ENCODE measurements at regions not wholly inside any gene's neighbourhood (a gene's known extent, or its start where the extent isn't known, plus 50 kb on each side); places are given as distances from the start of the nearest gene placed in this dataset.

- TF ChIP-seq CTCF (IDR thresholded peaks at IDR 0.05): peak; percentile 85
- TF ChIP-seq ZFX (IDR thresholded peaks at IDR 0.05; ENCODE audit: borderline replicate concordance): no peak
- H3K27ac ChIP-seq: no peak overlapping the region
Observed at GRCh38 chr7:114026486-114027089, 107.8 kb upstream of the PPP1R3A start.

DNA sequence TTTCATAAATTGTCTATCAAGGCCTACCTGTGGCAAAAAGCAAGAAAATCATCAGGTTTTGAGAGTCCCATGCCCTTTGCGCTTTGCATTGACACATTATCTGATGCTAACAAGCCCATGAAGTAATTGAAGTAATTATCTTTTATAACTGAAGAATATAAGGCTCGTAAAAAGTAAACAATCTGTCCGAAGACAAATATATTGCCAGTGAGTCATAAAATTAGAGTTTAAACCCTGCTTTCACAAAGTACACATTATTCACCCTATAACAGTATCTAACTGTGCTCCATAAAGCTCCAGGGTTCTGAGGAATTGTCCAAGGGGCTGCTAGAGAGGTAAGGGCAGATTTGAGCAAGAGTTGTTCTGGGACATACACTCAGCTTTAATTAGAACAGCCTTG lies 102.3 kb upstream of the PPP1R3A start:
- H3K27ac ChIP-seq: peak overlapping the region; percentile 55
- TF ChIP-seq CTCF (IDR thresholded peaks at IDR 0.05): no peak
- no peak for TF ChIP-seq ZFX (IDR thresholded peaks at IDR 0.05; ENCODE audit: borderline replicate concordance)

DNA sequence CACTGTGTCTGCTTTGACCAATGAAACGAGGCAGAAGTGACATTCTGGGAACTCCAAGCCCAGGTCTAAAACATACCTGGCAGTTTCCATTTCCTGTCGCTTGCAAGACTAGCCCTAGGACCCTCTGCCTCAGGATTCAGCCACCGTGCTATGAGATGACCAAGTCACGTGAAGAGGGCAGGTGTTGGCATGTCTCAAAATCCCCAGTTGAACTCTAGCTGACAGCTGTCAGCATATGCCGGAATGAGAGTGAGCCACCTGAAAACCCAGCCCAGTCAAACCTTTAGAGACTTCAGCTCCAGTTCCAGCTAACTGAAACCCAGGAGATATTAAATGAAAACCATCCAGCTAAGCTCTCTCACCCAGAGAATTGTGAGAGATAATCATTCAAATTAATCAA lies 89.9 kb upstream of the PPP1R3A start:
- no peak overlapping the region for H3K27ac ChIP-seq
- TF ChIP-seq ZFX (IDR thresholded peaks at IDR 0.05; ENCODE audit: borderline replicate concordance): no peak
- TF ChIP-seq CTCF (IDR thresholded peaks at IDR 0.05): no peak

DNA sequence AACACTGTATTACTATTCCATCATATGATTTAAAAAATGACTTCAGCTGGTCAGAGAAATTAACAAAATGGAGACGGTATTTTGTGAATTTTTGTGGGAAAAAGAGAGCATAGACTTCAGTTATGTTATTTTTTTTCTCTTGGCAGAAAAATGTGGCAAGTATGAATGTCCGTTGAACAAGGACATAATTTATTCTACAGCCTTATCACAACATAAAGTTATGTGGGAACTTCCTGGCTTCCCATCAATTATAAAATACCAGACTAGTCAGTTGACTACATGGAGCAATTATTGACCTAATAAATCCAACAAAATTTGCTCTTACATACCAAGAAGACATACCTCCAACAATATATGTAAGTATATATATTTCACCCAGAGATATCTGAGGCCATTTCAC lies 88.6 kb upstream of the PPP1R3A start:
- TF ChIP-seq CTCF (IDR thresholded peaks at IDR 0.05) (no peak), ZFX (IDR thresholded peaks at IDR 0.05; ENCODE audit: borderline replicate concordance) (no peak)
- H3K27ac ChIP-seq: no peak overlapping the region

DNA sequence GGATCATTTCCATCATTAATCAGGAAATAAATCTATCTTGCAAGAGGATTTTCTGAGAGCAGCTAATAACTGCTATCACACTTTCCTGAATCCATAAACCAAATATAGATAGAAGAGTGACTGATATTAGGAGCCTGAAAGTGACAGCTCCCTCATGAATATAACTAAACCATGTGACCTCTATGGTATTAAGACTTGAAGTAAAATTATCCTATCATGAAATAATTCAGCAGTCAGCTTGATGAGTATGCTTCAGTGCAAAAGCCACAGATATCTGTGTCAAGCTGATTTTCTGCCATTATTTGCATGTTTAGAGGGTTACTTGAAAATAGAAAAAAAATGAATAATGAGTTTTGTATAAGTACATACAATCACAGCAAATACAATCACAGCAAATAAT lies 80.1 kb upstream of the PPP1R3A start:
- no peak for TF ChIP-seq CTCF (IDR thresholded peaks at IDR 0.05)
- no peak for TF ChIP-seq ZFX (IDR thresholded peaks at IDR 0.05; ENCODE audit: borderline replicate concordance)

DNA sequence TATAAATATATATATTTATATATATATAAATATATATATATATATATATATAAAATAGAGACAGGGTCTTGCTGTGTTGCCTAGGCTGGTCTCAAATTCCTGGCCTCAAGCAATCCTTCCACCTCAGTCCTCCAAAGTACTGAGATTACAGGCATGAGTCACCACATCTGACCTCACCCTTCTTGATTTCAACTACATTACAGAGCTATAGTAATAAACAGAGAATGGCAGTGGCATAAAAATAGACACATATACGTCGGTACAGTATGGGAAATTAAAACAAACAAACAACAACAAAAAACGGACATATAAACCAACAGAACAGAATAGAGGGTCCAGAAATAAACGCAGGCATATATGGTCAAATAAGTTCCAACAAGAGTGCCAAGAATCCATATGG lies 77.6 kb upstream of the PPP1R3A start:
- no peak overlapping the region for H3K27ac ChIP-seq
- TF ChIP-seq CTCF (IDR thresholded peaks at IDR 0.05): no peak
- no peak for TF ChIP-seq ZFX (IDR thresholded peaks at IDR 0.05; ENCODE audit: borderline replicate concordance)

More for the DNA sequence above, 80.1 kb upstream of the PPP1R3A start:
- no peak overlapping the region for H3K27ac ChIP-seq

GRCh38 chr7:113986216-113986615 lies 67.4 kb upstream of the PPP1R3A start:
- TF ChIP-seq ZFX (IDR thresholded peaks at IDR 0.05; ENCODE audit: borderline replicate concordance) (no peak), CTCF (IDR thresholded peaks at IDR 0.05) (no peak)
- H3K27ac ChIP-seq: no peak overlapping the region
